OCI-LY1 (cell line): ENCODE measurements at regions not wholly inside any gene's neighbourhood (a gene's known extent, or its start where the extent isn't known, plus 50 kb on each side); places are given as distances from the start of the nearest gene placed in this dataset.

ENCODE experiments used
- EZH2 ChIP-seq: fragments of 200-600 bp; sonication (generic), shearing (Covaris generic); IDR thresholded peaks from 2 replicates; pipeline ENCODE4 v1.8.0; 2017; ENCODE audit warnings: borderline replicate concordance, mixed run types, mild to moderate bottlenecking, antibody characterized with exemption, low read length, moderate library complexity, mixed read lengths
- TF ChIP-seq, protein P1 (sequence below): fragments of 200-600 bp; sonication (generic), shearing (Covaris generic); IDR thresholded peaks from 2 replicates; pipeline ENCODE4 v1.5.1; 2017; ENCODE audit warnings: mild to moderate bottlenecking, antibody characterized with exemption, low read length, moderate library complexity, mixed read lengths

DNA sequence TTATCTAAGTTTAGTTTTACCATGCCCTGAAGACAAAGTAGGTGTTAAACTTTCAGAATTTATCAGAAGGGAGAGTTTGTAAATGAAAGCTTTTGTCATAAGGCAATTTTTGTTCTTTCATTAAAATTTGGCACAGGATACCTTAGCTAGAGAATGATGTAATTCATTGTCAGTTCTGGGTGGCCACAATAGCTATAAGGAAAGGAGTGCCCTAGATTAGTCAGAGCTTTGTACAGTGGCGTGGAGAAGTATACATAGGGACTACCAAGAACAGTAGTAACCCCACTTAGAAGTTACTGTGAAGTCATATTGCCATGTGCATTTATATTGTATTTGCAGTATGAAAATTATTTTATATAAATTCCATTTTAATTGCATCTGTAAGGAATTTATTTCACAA is 126.3 kb upstream of the CARD18 start:
- TF ChIP-seq, protein P1, sequence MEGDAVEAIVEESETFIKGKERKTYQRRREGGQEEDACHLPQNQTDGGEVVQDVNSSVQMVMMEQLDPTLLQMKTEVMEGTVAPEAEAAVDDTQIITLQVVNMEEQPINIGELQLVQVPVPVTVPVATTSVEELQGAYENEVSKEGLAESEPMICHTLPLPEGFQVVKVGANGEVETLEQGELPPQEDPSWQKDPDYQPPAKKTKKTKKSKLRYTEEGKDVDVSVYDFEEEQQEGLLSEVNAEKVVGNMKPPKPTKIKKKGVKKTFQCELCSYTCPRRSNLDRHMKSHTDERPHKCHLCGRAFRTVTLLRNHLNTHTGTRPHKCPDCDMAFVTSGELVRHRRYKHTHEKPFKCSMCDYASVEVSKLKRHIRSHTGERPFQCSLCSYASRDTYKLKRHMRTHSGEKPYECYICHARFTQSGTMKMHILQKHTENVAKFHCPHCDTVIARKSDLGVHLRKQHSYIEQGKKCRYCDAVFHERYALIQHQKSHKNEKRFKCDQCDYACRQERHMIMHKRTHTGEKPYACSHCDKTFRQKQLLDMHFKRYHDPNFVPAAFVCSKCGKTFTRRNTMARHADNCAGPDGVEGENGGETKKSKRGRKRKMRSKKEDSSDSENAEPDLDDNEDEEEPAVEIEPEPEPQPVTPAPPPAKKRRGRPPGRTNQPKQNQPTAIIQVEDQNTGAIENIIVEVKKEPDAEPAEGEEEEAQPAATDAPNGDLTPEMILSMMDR, result no peak
- no peak for TF ChIP-seq EZH2
